ENCODE measurements at regions not wholly inside any gene's neighbourhood (a gene's known extent, or its start where the extent isn't known, plus 50 kb on each side); places are given as distances from the start of the nearest gene placed in this dataset.

- TF ChIP-seq EP300 (IDR thresholded peaks at IDR 0.05; ENCODE audit: borderline replicate concordance), result no peak
- TF ChIP-seq CEBPB (IDR thresholded peaks at IDR 0.05), result no peak
Observed at GRCh38 chr12:24631676-24632426, 317.1 kb downstream of the BCAT1 start.

Data from Ishikawa (cell line).